DND-41 (cell line): ENCODE measurements at regions not wholly inside any gene's neighbourhood (a gene's known extent, or its start where the extent isn't known, plus 50 kb on each side); places are given as distances from the start of the nearest gene placed in this dataset.

Source experiments
- ATAC-seq: fragments of 200-7000 bp; cut with Tn5 transposase; 3 replicates; pipeline ENCODE4 v1.9.1; 2021; ENCODE audit warnings: low read depth; ENCODE audit not compliant: insufficient read depth
- DNase-seq: peaks from one replicate; pipeline ENCODE4 v3.0.0-alpha.2; 2020
- H2AFZ ChIP-seq: 2 replicates; pipeline ENCODE4 v1.6.0; 2012; ENCODE audit warnings: low read depth, low read length
- H3K27ac ChIP-seq: 2 replicates; pipeline ENCODE4 v1.5.1; 2012; ENCODE audit warnings: low read length, inconsistent platforms
- H3K27me3 ChIP-seq: fragments of 200-600 bp; sonication (generic); 2 replicates; pipeline ENCODE4 v1.6.0; 2012; ENCODE audit warnings: low read length, mild to moderate bottlenecking, inconsistent platforms; ENCODE audit not compliant: insufficient read depth, poor library complexity
- H3K36me3 ChIP-seq: 2 replicates; pipeline ENCODE4 v1.5.1; 2012; ENCODE audit warnings: low read length, inconsistent platforms; ENCODE audit not compliant: insufficient read depth
- H3K4me1 ChIP-seq: 2 replicates; pipeline ENCODE4 v1.5.1; 2012; ENCODE audit warnings: mild to moderate bottlenecking, low read length; ENCODE audit not compliant: insufficient read depth
- H3K4me2 ChIP-seq: 2 replicates; pipeline ENCODE4 v1.6.0; 2012; ENCODE audit warnings: mild to moderate bottlenecking, moderate library complexity, low read length, inconsistent platforms; ENCODE audit not compliant: insufficient read depth
- H3K4me3 ChIP-seq, 2 experiments: fragments of 200-600 bp in 1 of 2; shearing (Covaris generic) in 1 of 2; 2 replicates each; pipeline ENCODE4 v1.5.1; 2012 to 2016; ENCODE audit warnings: inconsistent platforms in 2 of 2, low read length in 2 of 2, mild to moderate bottlenecking in 2 of 2, low read depth in 1 of 2, moderate library complexity in 1 of 2
- H3K79me2 ChIP-seq: 2 replicates; pipeline ENCODE4 v1.6.0; 2012; ENCODE audit warnings: low read length, inconsistent platforms; ENCODE audit not compliant: insufficient read depth
- H3K9ac ChIP-seq: 2 replicates; pipeline ENCODE4 v1.6.0; 2012; ENCODE audit warnings: low read depth, mild to moderate bottlenecking, inconsistent platforms, low read length, moderate library complexity
- H3K9me3 ChIP-seq: 2 replicates; pipeline ENCODE4 v1.5.1; 2012; ENCODE audit warnings: low read length, moderate library complexity, mild to moderate bottlenecking, inconsistent platforms; ENCODE audit not compliant: insufficient read depth, severe bottlenecking
- H4K20me1 ChIP-seq: 2 replicates; pipeline ENCODE4 v1.6.0; 2012; ENCODE audit warnings: low read length; ENCODE audit not compliant: insufficient read depth
- EZH2 ChIP-seq: IDR thresholded peaks from 3 replicates; pipeline ENCODE4 v1.6.1; 2012; ENCODE audit warnings: borderline replicate concordance, low read depth, mild to moderate bottlenecking, moderate library complexity, low read length, inconsistent platforms; ENCODE audit not compliant: severe bottlenecking
- TF ChIP-seq, protein P1 (sequence below): IDR thresholded peaks from 2 replicates; pipeline ENCODE4 v1.5.1; 2012; ENCODE audit warnings: borderline replicate concordance, low read length, moderate library complexity, mild to moderate bottlenecking; ENCODE audit not compliant: poor library complexity, severe bottlenecking; ENCODE audit errors: extremely low read depth

DNA sequence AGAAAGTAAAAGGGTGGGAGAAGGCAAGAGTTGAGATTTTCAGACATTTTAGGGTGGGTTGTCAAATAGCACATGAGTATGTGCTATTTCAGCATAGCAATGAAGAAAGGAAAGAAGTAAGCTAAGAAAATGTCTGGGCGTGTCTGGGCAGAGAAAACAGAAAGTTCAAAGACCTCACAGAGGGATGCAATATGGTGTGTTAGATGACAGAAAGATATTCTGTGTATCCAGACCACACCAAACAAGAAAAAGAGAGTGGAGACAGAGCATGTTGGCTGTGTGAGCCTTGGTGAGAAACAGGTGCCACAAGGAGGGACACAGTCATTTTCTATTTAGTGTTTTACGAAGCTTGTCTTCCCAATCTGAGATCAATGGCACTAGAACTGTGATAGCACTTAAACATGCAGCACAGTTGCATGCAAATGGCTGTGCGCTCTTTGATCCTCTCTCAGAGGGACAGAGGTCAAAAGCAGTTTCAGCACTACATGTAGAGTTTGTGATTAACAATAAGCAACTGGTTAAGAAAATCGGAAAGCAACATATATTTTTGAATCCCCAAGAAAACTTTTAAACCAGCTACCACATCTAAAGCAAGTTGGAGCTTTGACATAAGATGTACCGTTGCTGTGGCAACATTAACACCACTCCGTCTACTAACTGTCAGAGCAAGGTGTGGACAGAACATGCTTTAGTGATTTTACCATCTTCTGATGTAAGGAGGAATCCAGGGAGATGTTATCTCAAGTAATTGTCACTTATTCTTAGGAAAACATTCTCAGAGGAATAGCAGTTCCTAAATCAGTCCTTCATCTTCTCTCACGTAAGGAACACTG, 515.5 kb upstream of the NOX3 start:
- H3K27ac ChIP-seq, result no peak overlapping the region
- no peak overlapping the region for H2AFZ ChIP-seq
- H3K9ac ChIP-seq, result no peak overlapping the region
- TF ChIP-seq, protein P1, sequence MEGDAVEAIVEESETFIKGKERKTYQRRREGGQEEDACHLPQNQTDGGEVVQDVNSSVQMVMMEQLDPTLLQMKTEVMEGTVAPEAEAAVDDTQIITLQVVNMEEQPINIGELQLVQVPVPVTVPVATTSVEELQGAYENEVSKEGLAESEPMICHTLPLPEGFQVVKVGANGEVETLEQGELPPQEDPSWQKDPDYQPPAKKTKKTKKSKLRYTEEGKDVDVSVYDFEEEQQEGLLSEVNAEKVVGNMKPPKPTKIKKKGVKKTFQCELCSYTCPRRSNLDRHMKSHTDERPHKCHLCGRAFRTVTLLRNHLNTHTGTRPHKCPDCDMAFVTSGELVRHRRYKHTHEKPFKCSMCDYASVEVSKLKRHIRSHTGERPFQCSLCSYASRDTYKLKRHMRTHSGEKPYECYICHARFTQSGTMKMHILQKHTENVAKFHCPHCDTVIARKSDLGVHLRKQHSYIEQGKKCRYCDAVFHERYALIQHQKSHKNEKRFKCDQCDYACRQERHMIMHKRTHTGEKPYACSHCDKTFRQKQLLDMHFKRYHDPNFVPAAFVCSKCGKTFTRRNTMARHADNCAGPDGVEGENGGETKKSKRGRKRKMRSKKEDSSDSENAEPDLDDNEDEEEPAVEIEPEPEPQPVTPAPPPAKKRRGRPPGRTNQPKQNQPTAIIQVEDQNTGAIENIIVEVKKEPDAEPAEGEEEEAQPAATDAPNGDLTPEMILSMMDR, result no peak
- no peak for TF ChIP-seq EZH2
- no peak for DNase-seq
- H3K9me3 ChIP-seq, result no peaks in the 10 kb centered on the region
- H3K27me3 ChIP-seq, result no peaks in the 10 kb centered on the region
- H4K20me1 ChIP-seq, result no peaks in the 10 kb centered on the region
- ATAC-seq, result no peak
- no peaks in the 10 kb centered on the region for H3K4me1 ChIP-seq
- no peak overlapping the region for H3K4me2 ChIP-seq
- H3K4me3 ChIP-seq, result no peak overlapping the region
- no peaks in the 10 kb centered on the region for H3K79me2 ChIP-seq
- H3K36me3 ChIP-seq, result no peaks in the 10 kb centered on the region

DNA sequence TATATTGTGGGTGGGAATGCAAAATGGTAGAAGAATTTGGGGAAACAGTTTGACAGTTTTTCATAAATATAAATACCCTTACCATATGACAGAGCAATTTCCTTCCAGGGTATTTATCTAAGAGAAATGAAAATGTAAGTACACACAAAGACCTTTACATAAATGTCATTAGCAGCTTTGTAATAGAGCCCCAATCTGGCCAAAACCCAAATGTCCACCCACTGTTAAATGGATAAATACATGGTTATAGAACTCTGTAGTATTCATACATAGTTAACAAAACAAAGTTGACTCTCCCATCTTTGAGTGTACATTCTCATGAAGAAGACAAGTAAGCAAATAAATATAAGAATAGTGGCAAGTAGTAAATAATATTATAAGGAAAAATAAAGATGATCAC, 514.8 kb upstream of the NOX3 start:
- Histone ChIP-seq H3K4me3 (no peak overlapping the region), H3K79me2 (no peaks in the 10 kb centered on the region), H3K36me3 (no peaks in the 10 kb centered on the region), H3K27me3 (no peaks in the 10 kb centered on the region), H2AFZ (no peak overlapping the region), H3K4me2 (no peak overlapping the region), H4K20me1 (no peaks in the 10 kb centered on the region), H3K9me3 (no peaks in the 10 kb centered on the region), H3K9ac (no peak overlapping the region), H3K4me1 (no peaks in the 10 kb centered on the region), H3K27ac (no peak overlapping the region)
- TF ChIP-seq, protein P1, result no peak
- TF ChIP-seq EZH2, result no peak
- ATAC-seq (no peak), DNase-seq (no peak)

DNA sequence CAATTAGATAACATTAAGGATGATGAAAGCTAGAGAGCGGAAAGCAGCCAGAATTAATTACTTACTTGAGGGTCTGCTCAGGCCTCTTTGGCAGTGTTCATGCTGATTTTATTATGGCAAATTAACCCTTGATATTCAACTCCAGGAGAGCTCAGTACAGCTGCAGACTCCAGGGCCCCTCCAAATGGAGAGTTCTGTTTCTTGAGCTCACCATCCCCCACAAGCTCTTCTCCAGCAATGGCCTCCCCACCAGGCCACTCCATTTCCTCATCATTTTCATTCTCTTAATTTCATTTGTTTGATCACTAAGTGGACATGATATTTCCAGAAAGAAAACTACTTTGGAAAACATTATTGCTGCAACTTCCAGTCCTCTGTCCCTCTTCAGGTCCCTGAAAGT, 513.3 kb upstream of the NOX3 start:
- Histone ChIP-seq H4K20me1 (no peaks in the 10 kb centered on the region), H3K36me3 (no peaks in the 10 kb centered on the region), H3K9ac (no peak overlapping the region), H3K27me3 (no peaks in the 10 kb centered on the region), H3K27ac (no peak overlapping the region), H3K4me1 (no peaks in the 10 kb centered on the region), H2AFZ (no peak overlapping the region), H3K79me2 (no peaks in the 10 kb centered on the region), H3K4me3 (no peak overlapping the region), H3K4me2 (no peak overlapping the region), H3K9me3 (no peaks in the 10 kb centered on the region)
- ATAC-seq (no peak), DNase-seq (no peak)
- TF ChIP-seq, protein P1, result no peak
- no peak for TF ChIP-seq EZH2

DNA sequence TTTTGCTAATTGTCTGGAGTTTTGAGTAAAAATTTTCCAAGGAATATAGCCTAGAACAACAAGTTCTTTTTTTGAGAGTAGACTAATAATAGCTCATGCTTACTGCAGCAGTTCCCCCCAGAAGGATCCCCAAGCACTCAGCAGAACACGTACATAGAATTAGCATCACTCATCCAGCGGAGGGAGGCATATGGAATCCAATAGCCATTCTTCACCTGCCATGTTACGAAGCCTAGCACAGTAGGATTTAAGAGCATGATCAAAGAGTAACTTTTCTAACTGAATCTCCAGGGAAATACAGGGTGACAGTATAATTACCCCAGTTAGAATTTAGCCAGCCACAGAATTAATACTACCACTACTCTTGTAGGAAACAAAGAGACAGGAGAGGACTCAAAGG, 511.7 kb upstream of the NOX3 start:
- TF ChIP-seq EZH2, result no peak
- TF ChIP-seq, protein P1, result no peak
- no peak for DNase-seq
- H3K27ac ChIP-seq, result no peak overlapping the region

More for the DNA sequence above, 511.7 kb upstream of the NOX3 start:
- Histone ChIP-seq H3K4me1 (no peaks in the 10 kb centered on the region), H3K9ac (no peak overlapping the region), H3K27me3 (no peaks in the 10 kb centered on the region), H4K20me1 (no peaks in the 10 kb centered on the region), H2AFZ (no peak overlapping the region), H3K36me3 (no peaks in the 10 kb centered on the region), H3K79me2 (no peaks in the 10 kb centered on the region), H3K4me2 (no peak overlapping the region), H3K9me3 (no peaks in the 10 kb centered on the region), H3K4me3 (no peak overlapping the region)
- no peak for ATAC-seq
